ENCODE measurements at regions not wholly inside any gene's neighbourhood (a gene's known extent, or its start where the extent isn't known, plus 50 kb on each side); places are given as distances from the start of the nearest gene placed in this dataset.

GRCh38 chr14:49986343-49987014, 93.6 kb downstream of the ARF6 start:
- no TSS peak for BruUV-seq (replicated peaks)
- no peaks in the 10 kb centered on the region for H3K36me3 ChIP-seq (ENCODE audit: control insufficient read depth, insufficient read depth, low read length)
- ATAC-seq = no peak; the same call in 1 of the 2 replicates
- peaks cover 25% of the 10 kb centered on the region for H3K4me1 ChIP-seq (ENCODE audit: control insufficient read depth, insufficient read depth, low read length)
- ChIA-PET POLR2A (interaction anchor here (0.6 kb wide), 1 partner anchor 84 kb away, joined by 5 read pairs; no protein-coding TSS in a partner anchor), CTCF (no interaction called here)
- no peak for DNase-seq (ENCODE audit: low read depth, low spot score)
- H3K4me3 ChIP-seq (ENCODE audit: low read depth in 2 of 2, low read length in 2 of 2) = no peak overlapping the region
- no peaks in the 10 kb centered on the region for H3K27me3 ChIP-seq (ENCODE audit: control insufficient read depth, insufficient read depth, low read length)
- H3K27ac ChIP-seq (ENCODE audit: low read length) = peak overlapping the region; percentile 82
- intact Hi-C loops (cut with micrococcal nuclease; ENCODE audit: unreplicated experiment) (no loop called here), in situ Hi-C loops (cut with HindIII; ENCODE audit: low pct_unique_long_range_greater_than_20kb, low sequenced_read_pairs) (no loop called here)
- H3K9me3 ChIP-seq (ENCODE audit: control insufficient read depth, insufficient read depth, low read depth, low read length) = no peaks in the 10 kb centered on the region
- TF ChIP-seq SIN3A (IDR thresholded peaks at IDR 0.05; ENCODE audit: borderline replicate concordance, insufficient read depth, low read depth, low read length) = no peak
- TF ChIP-seq REST (IDR thresholded peaks at IDR 0.05; ENCODE audit: insufficient read depth in 1 of 2, low read depth in 2 of 2, low read length in 1 of 2) = no peak
- no peak for TF ChIP-seq TCF7L2 (IDR thresholded peaks at IDR 0.05; ENCODE audit: low read depth, low read length)
- no peak for TF ChIP-seq CTCF (IDR thresholded peaks at IDR 0.05)

- no peak for TF ChIP-seq SIN3A (IDR thresholded peaks at IDR 0.05; ENCODE audit: borderline replicate concordance, insufficient read depth, low read depth, low read length)
- no peak for TF ChIP-seq TCF7L2 (IDR thresholded peaks at IDR 0.05; ENCODE audit: low read depth, low read length)
- TF ChIP-seq CTCF (IDR thresholded peaks at IDR 0.05) = no peak
- no peak for TF ChIP-seq REST (IDR thresholded peaks at IDR 0.05; ENCODE audit: insufficient read depth in 1 of 2, low read depth in 2 of 2, low read length in 1 of 2)
- Histone ChIP-seq H3K4me1 (ENCODE audit: control insufficient read depth, insufficient read depth, low read length) (peaks cover 27% of the 10 kb centered on the region), H3K27ac (ENCODE audit: low read length) (peak overlapping the region; percentile 82), H3K4me3 (ENCODE audit: low read depth in 2 of 2, low read length in 2 of 2) (no peak overlapping the region), H3K36me3 (ENCODE audit: control insufficient read depth, insufficient read depth, low read length) (no peaks in the 10 kb centered on the region), H3K27me3 (ENCODE audit: control insufficient read depth, insufficient read depth, low read length) (no peaks in the 10 kb centered on the region), H3K9me3 (ENCODE audit: control insufficient read depth, insufficient read depth, low read depth, low read length) (no peaks in the 10 kb centered on the region)
- ATAC-seq (no peak), DNase-seq (ENCODE audit: low read depth, low spot score) (no peak)
- ChIA-PET CTCF (no interaction called here), POLR2A (interaction anchor here (0.5 to 1.0 kb wide), 3 partner anchors 12 to 96 kb away, joined by 3 read pairs; no protein-coding TSS in a partner anchor)
- intact Hi-C loops (cut with micrococcal nuclease; ENCODE audit: unreplicated experiment) = no loop called here
- no TSS peak for BruUV-seq (replicated peaks)
- in situ Hi-C loops (cut with HindIII; ENCODE audit: low pct_unique_long_range_greater_than_20kb, low sequenced_read_pairs) = no loop called here
Measured at GRCh38 chr14:49988080-49988990, 95.5 kb downstream of the ARF6 start.

Data from Panc1 (cell line).